GM23248 (cell line): ENCODE measurements at regions not wholly inside any gene's neighbourhood (a gene's known extent, or its start where the extent isn't known, plus 50 kb on each side); places are given as distances from the start of the nearest gene placed in this dataset.

ENCODE experiments used
- EZH2 ChIP-seq: fragments of 200-600 bp; sonication (generic); IDR thresholded peaks from 2 replicates; pipeline ENCODE4 v1.6.1; 2018; ENCODE audit warnings: antibody characterized with exemption, mild to moderate bottlenecking; ENCODE audit not compliant: insufficient read depth, poor library complexity, severe bottlenecking
- EZH2phosphoT487 ChIP-seq: fragments of 200-600 bp; sonication (generic); IDR thresholded peaks from 2 replicates; pipeline ENCODE4 v1.6.1; 2018; ENCODE audit warnings: antibody characterized with exemption, moderate library complexity, mild to moderate bottlenecking, low read depth; ENCODE audit not compliant: insufficient read depth

GRCh38 chr7:41193738-41194282 is 509.1 kb downstream of the INHBA start:
- TF ChIP-seq EZH2phosphoT487 (no peak), EZH2 (no peak)
